HUDEP-2 (cell line): ENCODE measurements at regions not wholly inside any gene's neighbourhood (a gene's known extent, or its start where the extent isn't known, plus 50 kb on each side); places are given as distances from the start of the nearest gene placed in this dataset.
"Not testable (repeated sequence)": the region's sequence is repeated elsewhere in the genome, so short reads cannot be mapped to it uniquely, and the experiment has no call there.

Experiments used
- DNase-seq, 76 experiments: peaks; one replicate each; lab custom pipeline; 2025; ENCODE audit not compliant: unreplicated experiment in 76 of 76; lab: John Stamatoyannopoulos, UW

GRCh38 chr9:94472063-94472462, 82.8 kb upstream of the PCAT7 start:
- not testable (repeated sequence) for DNase-seq

- DNase-seq = no peak
Observed at GRCh38 chr9:94472806-94473360, 82.0 kb upstream of the PCAT7 start.

GRCh38 chr9:94478755-94479730, 75.8 kb upstream of the PCAT7 start:
- DNase-seq = no peak

GRCh38 chr9:94479757-94480156, 75.1 kb upstream of the PCAT7 start:
- no peak for DNase-seq

GRCh38 chr9:94480205-94480604, 74.7 kb upstream of the PCAT7 start:
- no peak for DNase-seq

- no peak for DNase-seq
Observed at GRCh38 chr9:94482110-94482509, 72.8 kb upstream of the PCAT7 start.

- DNase-seq = no peak
Observed at GRCh38 chr9:94490465-94490864, 64.4 kb upstream of the PCAT7 start.

- DNase-seq = not testable (repeated sequence)
Observed at GRCh38 chr9:94492125-94492524, 62.8 kb upstream of the PCAT7 start.

- DNase-seq = no peak
Observed at GRCh38 chr9:94498801-94499453, 56.0 kb upstream of the PCAT7 start.

GRCh38 chr9:94504358-94504757, 50.5 kb upstream of the PCAT7 start:
- no peak for DNase-seq
